Ishikawa (cell line): ENCODE measurements at regions not wholly inside any gene's neighbourhood (a gene's known extent, or its start where the extent isn't known, plus 50 kb on each side); places are given as distances from the start of the nearest gene placed in this dataset.

ENCODE experiments used
- CEBPB ChIP-seq: IDR thresholded peaks from 2 replicates; pipeline ENCODE4 v1.6.1; 2012
- EP300 ChIP-seq: IDR thresholded peaks from 2 replicates; pipeline ENCODE4 v1.6.1; 2012; ENCODE audit warnings: borderline replicate concordance
- FOXM1 ChIP-seq: IDR thresholded peaks from 2 replicates; pipeline ENCODE4 v1.6.1; 2012; ENCODE audit warnings: low read depth, borderline replicate concordance
- RAD21 ChIP-seq: IDR thresholded peaks from 2 replicates; pipeline ENCODE4 v1.6.1; 2012; ENCODE audit warnings: low read depth
- REST ChIP-seq: IDR thresholded peaks from 2 replicates; pipeline ENCODE4 v1.6.1; 2012; ENCODE audit warnings: low read depth, mild to moderate bottlenecking
- TAF1 ChIP-seq: IDR thresholded peaks from 2 replicates; pipeline ENCODE4 v1.6.1; 2012; ENCODE audit warnings: low read depth, mild to moderate bottlenecking
- TCF12 ChIP-seq: IDR thresholded peaks from 2 replicates; pipeline ENCODE4 v1.6.1; 2012; ENCODE audit warnings: low read depth
- TEAD4 ChIP-seq: IDR thresholded peaks from 2 replicates; pipeline ENCODE4 v1.6.1; 2012
- TF ChIP-seq, protein P1 (sequence below): IDR thresholded peaks from 2 replicates; pipeline ENCODE4 v1.6.1; 2012

- TF ChIP-seq TAF1: no peak
- TF ChIP-seq EP300: no peak
- no peak for TF ChIP-seq TEAD4
- no peak for TF ChIP-seq CEBPB
- TF ChIP-seq, protein P1, sequence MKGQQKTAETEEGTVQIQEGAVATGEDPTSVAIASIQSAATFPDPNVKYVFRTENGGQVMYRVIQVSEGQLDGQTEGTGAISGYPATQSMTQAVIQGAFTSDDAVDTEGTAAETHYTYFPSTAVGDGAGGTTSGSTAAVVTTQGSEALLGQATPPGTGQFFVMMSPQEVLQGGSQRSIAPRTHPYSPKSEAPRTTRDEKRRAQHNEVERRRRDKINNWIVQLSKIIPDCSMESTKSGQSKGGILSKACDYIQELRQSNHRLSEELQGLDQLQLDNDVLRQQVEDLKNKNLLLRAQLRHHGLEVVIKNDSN: no peak
- TF ChIP-seq FOXM1: no peak
- TF ChIP-seq REST: no peak
- TF ChIP-seq RAD21: no peak
- TF ChIP-seq TCF12: no peak
These were observed 298.3 kb downstream of the RWDD3 start for GRCh38 chr1:95532335-95532734.
